T-helper 17 cell (primary cell): ENCODE measurements at regions not wholly inside any gene's neighbourhood (a gene's known extent, or its start where the extent isn't known, plus 50 kb on each side); places are given as distances from the start of the nearest gene placed in this dataset.
A peak's percentile ranks its signal among the peaks of the same experiment; 100 is the strongest.

ENCODE experiments used
- ATAC-seq: fragments of 150-1000 bp; cut with Tn5 transposase; 2 replicates; pipeline ENCODE4 v1.10.0; 2021; ENCODE audit warnings: mild to moderate bottlenecking, moderate library complexity
- DNase-seq, 3 donors: peaks; one replicate each; pipeline versions ENCODE4 v3.0.0 to v3.0.0-alpha.2; 2020 to 2021
- H3K9me3 ChIP-seq: one replicate; pipeline ENCODE4 v1.7.0; 2013; ENCODE audit warnings: low read length, mild to moderate bottlenecking; ENCODE audit not compliant: control insufficient read depth, poor library complexity, severe bottlenecking
- H3K27ac Mint-ChIP-seq: one replicate; pipeline ENCODE4 v1.8.0; 2022; ENCODE audit warnings: mild to moderate bottlenecking, moderate library complexity, mixed read lengths
- H3K27me3 Mint-ChIP-seq: one replicate; pipeline ENCODE4 v1.8.0; 2022; ENCODE audit warnings: mixed read lengths
- H3K36me3 Mint-ChIP-seq: one replicate; pipeline ENCODE4 v1.8.0; 2022; ENCODE audit warnings: low read depth, mixed read lengths
- H3K4me1 Mint-ChIP-seq: one replicate; pipeline ENCODE4 v1.8.0; 2022; ENCODE audit warnings: mild to moderate bottlenecking, mixed read lengths
- H3K4me3 Mint-ChIP-seq: one replicate; pipeline ENCODE4 v1.8.0; 2022; ENCODE audit warnings: mild to moderate bottlenecking, moderate library complexity, mixed read lengths

GRCh38 chr18:21162786-21163185, 51.2 kb upstream of the ROCK1 start:
- H3K9me3 ChIP-seq, result no peaks in the 10 kb centered on the region
- H3K4me1 Mint-ChIP-seq, result no peaks in the 10 kb centered on the region
- H3K36me3 Mint-ChIP-seq, result peaks cover 2% of the 10 kb centered on the region
- no peak overlapping the region for H3K4me3 Mint-ChIP-seq
- DNase-seq, result no peak
- ATAC-seq, result no peak
- H3K27ac Mint-ChIP-seq, result peak overlapping the region; percentile 2
- H3K27me3 Mint-ChIP-seq, result peaks cover 29% of the 10 kb centered on the region

GRCh38 chr18:21163647-21164547, 52.3 kb upstream of the ROCK1 start:
- Mint-ChIP-seq H3K36me3 (peaks cover 2% of the 10 kb centered on the region), H3K4me1 (no peaks in the 10 kb centered on the region), H3K27me3 (peaks cover 31% of the 10 kb centered on the region), H3K27ac (no peak overlapping the region), H3K4me3 (no peak overlapping the region)
- no peaks in the 10 kb centered on the region for H3K9me3 ChIP-seq
- peak; percentile 40 for ATAC-seq
- DNase-seq, result no peak

DNA sequence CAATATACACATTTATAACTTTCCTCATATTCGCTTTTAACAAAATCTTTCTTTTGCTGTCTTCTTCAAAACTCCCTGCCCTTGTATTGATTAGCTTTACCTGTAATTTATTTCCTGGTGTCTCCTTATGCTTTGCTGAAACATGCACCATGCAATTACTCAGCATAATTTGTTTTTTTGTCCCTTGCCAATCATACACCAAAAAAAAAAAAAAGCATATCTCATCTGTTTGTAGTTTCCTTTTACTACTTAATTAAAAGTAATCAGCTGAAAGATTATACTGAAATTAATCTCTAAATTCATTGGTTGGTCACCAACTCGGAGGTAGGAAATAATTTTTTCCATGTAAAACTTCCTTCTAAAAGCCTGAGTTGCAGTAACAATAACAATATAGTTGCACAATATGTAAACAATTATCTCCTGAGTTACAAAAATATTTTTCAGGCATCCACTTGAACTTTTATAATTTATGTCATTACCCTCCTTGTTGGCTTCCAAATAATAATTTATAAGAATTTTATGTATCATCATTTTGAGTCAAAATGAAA, 53.0 kb upstream of the ROCK1 start:
- ATAC-seq, result no peak
- Mint-ChIP-seq H3K4me1 (no peaks in the 10 kb centered on the region), H3K4me3 (no peak overlapping the region), H3K27ac (no peak overlapping the region), H3K27me3 (peaks cover 34% of the 10 kb centered on the region), H3K36me3 (peaks cover 2% of the 10 kb centered on the region)
- no peak for DNase-seq
- H3K9me3 ChIP-seq, result no peaks in the 10 kb centered on the region

DNA sequence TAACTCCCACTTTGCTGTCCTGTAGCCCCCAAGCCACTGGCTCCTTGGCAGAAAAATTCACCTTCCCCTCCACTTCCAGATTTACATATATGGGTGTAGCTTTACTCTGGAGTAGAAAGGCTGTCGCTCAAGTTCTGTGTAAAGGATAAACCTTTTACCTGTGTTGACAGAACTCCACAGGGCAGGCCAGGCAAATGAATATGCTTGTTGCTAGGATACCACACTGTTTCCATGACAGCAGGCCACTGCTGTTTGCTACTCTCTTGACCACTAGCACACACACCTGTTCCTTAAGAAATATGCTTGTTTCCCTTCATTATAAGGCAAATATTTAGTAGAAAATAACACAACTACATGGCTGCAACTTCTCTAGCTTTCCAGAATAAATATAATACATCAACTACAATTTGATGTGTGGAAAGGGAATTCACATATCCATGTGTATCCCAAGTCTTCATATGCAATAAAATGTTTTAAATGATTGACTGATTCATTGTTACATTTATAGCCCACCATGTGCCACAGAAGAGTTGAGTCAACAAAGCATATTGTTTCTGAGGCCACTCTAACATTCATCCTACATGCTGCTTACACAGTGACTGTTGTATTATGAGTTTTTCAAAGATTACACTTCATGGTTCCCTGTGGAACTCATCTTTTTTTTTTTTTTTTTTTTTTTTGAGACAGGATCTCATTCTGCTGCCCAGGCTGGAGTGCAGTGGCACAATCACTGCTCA, 56.2 kb upstream of the ROCK1 start:
- ATAC-seq, result no peak
- no peak overlapping the region for H3K27ac Mint-ChIP-seq
- no peaks in the 10 kb centered on the region for H3K9me3 ChIP-seq
- DNase-seq, result no peak
- H3K4me3 Mint-ChIP-seq, result no peak overlapping the region
- H3K27me3 Mint-ChIP-seq, result peaks cover 29% of the 10 kb centered on the region
- no peaks in the 10 kb centered on the region for H3K4me1 Mint-ChIP-seq
- peaks cover under 1% of the 10 kb centered on the region for H3K36me3 Mint-ChIP-seq

- no peaks in the 10 kb centered on the region for H3K36me3 Mint-ChIP-seq
- H3K27ac Mint-ChIP-seq, result no peak overlapping the region
- no peaks in the 10 kb centered on the region for H3K4me1 Mint-ChIP-seq
- no peaks in the 10 kb centered on the region for H3K9me3 ChIP-seq
- ATAC-seq (no peak), DNase-seq (no peak)
- H3K27me3 Mint-ChIP-seq, result peaks cover 26% of the 10 kb centered on the region
- H3K4me3 Mint-ChIP-seq, result no peak overlapping the region
Measured at GRCh38 chr18:21168880-21169279, 57.3 kb upstream of the ROCK1 start.

GRCh38 chr18:21177822-21178221, 64.2 kb upstream of the GREB1L start:
- DNase-seq (no peak), ATAC-seq (no peak)
- H3K9me3 ChIP-seq, result no peaks in the 10 kb centered on the region
- Mint-ChIP-seq H3K27me3 (peaks cover 8% of the 10 kb centered on the region), H3K36me3 (no peaks in the 10 kb centered on the region), H3K4me3 (no peak overlapping the region), H3K27ac (peak overlapping the region; percentile 76), H3K4me1 (peaks cover 11% of the 10 kb centered on the region)

- Mint-ChIP-seq H3K4me3 (no peak overlapping the region), H3K36me3 (no peaks in the 10 kb centered on the region), H3K4me1 (peaks cover 11% of the 10 kb centered on the region), H3K27me3 (no peaks in the 10 kb centered on the region), H3K27ac (no peak overlapping the region)
- H3K9me3 ChIP-seq, result no peaks in the 10 kb centered on the region
- peak; percentile 78 for ATAC-seq
- peak in 1 of 3 donors; percentile 33 for DNase-seq
Measured at GRCh38 chr18:21179590-21180220, 62.3 kb upstream of the GREB1L start.

GRCh38 chr18:21180588-21180987, 61.4 kb upstream of the GREB1L start:
- no peaks in the 10 kb centered on the region for H3K36me3 Mint-ChIP-seq
- no peak for ATAC-seq
- no peaks in the 10 kb centered on the region for H3K9me3 ChIP-seq
- H3K27ac Mint-ChIP-seq, result no peak overlapping the region
- H3K4me3 Mint-ChIP-seq, result no peak overlapping the region
- H3K27me3 Mint-ChIP-seq, result no peaks in the 10 kb centered on the region
- DNase-seq, result no peak
- H3K4me1 Mint-ChIP-seq, result peaks cover 11% of the 10 kb centered on the region

DNA sequence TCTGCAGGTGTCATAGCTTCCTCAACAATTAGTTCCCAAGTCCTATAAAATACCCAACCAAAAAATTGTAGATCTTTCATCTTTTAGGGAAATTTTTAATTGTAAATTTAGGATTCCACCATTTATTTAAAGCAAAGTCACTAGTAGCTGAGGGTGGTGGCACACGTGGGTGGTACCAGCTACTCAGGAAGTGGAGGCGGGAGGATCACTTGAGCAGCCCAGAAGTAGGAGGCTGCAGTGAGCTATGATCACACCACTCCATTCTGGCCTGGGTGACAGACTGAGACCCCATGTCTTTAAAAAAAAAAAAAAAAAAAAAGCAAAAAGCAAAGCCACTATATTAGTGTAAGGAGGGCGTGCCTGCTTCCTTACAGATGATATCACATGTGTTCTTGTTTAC, 60.3 kb upstream of the GREB1L start:
- DNase-seq (no peak), ATAC-seq (no peak)
- no peak overlapping the region for H3K27ac Mint-ChIP-seq
- H3K4me3 Mint-ChIP-seq, result no peak overlapping the region
- H3K36me3 Mint-ChIP-seq, result no peaks in the 10 kb centered on the region
- H3K27me3 Mint-ChIP-seq, result no peaks in the 10 kb centered on the region
- peaks cover 11% of the 10 kb centered on the region for H3K4me1 Mint-ChIP-seq
- H3K9me3 ChIP-seq, result no peaks in the 10 kb centered on the region

- peaks cover 9% of the 10 kb centered on the region for H3K4me1 Mint-ChIP-seq
- H3K36me3 Mint-ChIP-seq, result no peaks in the 10 kb centered on the region
- ATAC-seq, result no peak
- H3K9me3 ChIP-seq, result no peaks in the 10 kb centered on the region
- no peak overlapping the region for H3K27ac Mint-ChIP-seq
- H3K4me3 Mint-ChIP-seq, result no peak overlapping the region
- no peaks in the 10 kb centered on the region for H3K27me3 Mint-ChIP-seq
- DNase-seq, result no peak
Measured at GRCh38 chr18:21183670-21184069, 58.4 kb upstream of the GREB1L start.

DNA sequence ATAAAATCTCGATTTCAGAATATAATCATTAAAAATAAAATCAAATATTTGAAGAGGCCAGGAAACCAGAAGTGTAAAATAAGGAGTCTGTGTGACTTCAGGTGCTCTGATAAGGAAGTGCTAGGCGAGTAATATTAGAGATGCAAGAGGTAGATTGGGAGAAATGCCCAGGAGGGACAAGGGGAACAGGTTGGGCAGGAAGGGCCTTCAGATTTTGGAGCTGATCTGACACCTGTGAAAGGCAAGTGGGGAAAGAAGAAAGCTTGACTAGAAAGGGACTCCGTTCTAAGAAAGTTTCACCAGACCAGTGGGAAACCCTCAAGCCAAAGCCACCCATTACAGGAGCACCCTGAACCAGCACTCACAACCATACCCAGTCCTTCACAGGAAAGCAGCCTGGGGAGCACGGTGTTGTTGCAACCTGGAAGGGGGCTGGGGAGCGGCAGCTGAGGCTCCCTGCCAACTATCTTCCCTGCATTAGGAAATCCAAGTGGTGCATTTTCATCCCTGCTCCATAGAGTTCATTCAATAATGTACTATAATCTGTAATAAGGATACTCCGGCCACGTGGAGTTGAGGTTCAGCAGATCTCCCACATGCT, 57.5 kb upstream of the GREB1L start:
- DNase-seq (no peak), ATAC-seq (no peak)
- Mint-ChIP-seq H3K27me3 (no peaks in the 10 kb centered on the region), H3K4me3 (no peak overlapping the region), H3K36me3 (no peaks in the 10 kb centered on the region), H3K4me1 (peaks cover 5% of the 10 kb centered on the region), H3K27ac (no peak overlapping the region)
- no peaks in the 10 kb centered on the region for H3K9me3 ChIP-seq

GRCh38 chr18:21187886-21188285, 54.1 kb upstream of the GREB1L start:
- Mint-ChIP-seq H3K4me1 (no peaks in the 10 kb centered on the region), H3K36me3 (no peaks in the 10 kb centered on the region), H3K27ac (no peak overlapping the region), H3K4me3 (no peak overlapping the region), H3K27me3 (peaks cover 26% of the 10 kb centered on the region)
- H3K9me3 ChIP-seq, result no peaks in the 10 kb centered on the region
- ATAC-seq (no peak), DNase-seq (no peak)
